GM19438 (cell line): ENCODE measurements at regions not wholly inside any gene's neighbourhood (a gene's known extent, or its start where the extent isn't known, plus 50 kb on each side); places are given as distances from the start of the nearest gene placed in this dataset.

ENCODE experiments used
- ATAC-seq: cut with Tn5 transposase; IDR thresholded peaks from one replicate; pipeline ENCODE4 v1.9.1; 2021; ENCODE audit warnings: low read depth; ENCODE audit not compliant: unreplicated experiment

- no peak for ATAC-seq
Measured at GRCh38 chr4:147398556-147398955, 82.3 kb upstream of the EDNRA start.

- ATAC-seq: no peak
Measured at GRCh38 chr4:147400721-147401120, 80.2 kb upstream of the EDNRA start.

DNA sequence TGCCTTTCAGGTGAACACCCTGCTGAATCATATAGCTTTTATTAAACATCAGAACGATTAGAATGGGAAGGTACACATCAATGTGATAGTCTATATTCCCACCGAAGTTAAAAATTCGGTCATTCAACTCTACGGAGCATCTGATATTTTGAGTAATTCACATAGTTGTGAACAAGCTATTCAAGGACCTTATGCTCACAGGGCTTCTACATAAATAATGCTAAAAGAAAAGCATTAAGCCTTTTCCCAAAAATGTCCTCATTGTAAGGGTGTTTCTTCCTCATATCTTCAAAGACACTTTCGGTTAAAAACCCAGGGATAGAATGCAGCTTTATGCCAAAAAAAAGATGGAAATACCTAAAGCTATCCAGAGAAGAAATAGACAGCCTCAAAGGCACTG, 79.7 kb upstream of the EDNRA start:
- no peak for ATAC-seq

- ATAC-seq: no peak
Measured at GRCh38 chr4:147407261-147408045, 73.4 kb upstream of the EDNRA start.

- ATAC-seq: no peak
Measured at GRCh38 chr4:147408189-147408588, 72.7 kb upstream of the EDNRA start.

GRCh38 chr4:147409350-147409749, 71.5 kb upstream of the EDNRA start:
- ATAC-seq: no peak

- no peak for ATAC-seq
Measured at GRCh38 chr4:147418226-147418625, 62.7 kb upstream of the EDNRA start.

DNA sequence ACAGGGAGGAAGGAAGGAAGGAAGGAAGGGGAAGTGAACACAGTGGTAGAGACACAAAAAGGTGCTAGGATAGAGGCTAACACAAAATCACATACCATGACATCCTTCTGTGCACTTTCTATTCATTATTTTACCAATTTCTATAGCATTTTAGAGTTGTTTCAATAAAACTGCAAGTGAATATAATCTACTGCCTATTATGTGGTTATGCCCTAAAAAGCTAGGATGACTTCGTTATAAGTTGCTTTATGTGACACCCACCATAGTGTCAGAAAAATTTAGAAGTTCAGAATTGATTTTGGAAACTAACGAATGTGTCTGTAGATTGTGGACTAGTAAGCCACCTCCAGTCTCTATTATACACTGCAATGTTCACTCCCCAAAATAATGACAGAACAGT, 59.4 kb upstream of the EDNRA start:
- no peak for ATAC-seq

DNA sequence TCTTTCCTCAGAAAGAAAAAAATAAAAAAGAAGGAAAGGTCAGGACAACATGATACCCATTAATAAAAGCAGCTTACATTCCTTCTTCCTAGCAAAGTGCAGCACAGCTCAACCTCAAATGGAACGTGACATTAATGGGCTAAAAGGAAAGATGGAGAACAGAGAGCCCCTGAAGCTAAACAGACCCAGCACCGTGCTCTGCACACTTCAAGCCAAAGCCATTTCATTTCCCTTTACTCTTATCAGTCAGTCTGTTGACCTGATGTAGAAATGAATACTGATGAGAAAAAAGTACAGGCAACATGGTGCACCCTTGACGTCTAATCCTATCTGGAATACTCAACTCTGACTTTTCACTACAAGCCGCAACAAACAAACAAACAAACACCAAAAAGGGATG, 57.7 kb upstream of the EDNRA start:
- ATAC-seq: no peak

DNA sequence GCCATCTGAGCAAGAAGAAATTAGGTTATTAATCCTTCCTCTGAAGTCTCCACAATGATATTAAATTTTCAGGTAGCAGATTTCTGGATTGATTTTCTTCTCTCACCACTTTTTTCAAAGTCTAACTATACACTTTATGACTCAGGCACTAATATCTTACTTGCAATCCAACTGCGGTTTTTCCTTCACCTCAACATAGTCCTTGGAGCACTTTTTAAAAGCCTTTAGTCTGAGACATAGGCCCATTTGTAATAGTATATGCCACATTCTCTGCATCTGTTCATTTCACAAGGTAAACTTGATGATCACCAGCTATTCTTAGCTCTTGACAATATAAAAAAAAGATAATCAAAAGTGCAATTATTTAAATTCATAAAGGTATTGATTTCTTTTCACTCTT, 55.9 kb upstream of the EDNRA start:
- ATAC-seq: no peak

DNA sequence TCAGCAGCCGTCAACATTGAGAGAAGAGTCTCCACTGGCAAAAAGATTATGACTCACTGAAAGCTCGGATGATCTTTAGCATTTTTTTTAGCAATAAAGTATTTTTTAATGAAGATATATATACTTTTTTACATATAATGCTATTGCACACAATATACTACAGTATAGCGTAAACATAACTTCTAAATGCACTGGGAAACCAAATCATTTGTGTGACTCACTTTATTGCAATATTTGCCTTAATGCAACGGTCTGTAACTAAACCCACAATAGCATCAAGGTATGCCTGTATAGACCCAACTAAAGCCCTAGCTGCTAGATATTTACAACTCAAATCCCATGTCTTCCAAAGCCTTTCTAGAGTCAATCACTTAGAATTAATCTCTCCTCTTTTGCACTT, 52.3 kb upstream of the EDNRA start:
- ATAC-seq: no peak

DNA sequence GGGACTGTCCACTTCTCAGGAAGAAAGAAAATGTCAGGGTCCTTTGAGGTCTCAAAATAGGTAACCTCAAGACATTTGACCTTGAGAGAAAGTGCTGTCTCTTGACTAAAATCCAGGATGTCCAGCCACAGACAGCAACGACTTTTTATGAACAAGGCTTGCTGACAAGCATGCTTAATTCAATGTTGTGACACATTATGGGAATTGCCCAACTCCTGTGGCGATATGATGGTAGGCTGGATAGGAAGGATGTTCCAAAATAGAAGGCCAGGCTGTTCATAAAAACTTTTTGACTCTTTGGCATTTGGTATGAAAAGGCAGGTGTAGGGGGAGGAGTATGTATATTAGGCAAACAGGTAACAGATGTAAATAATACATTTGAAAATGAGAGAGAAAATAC, 50.8 kb upstream of the EDNRA start:
- no peak for ATAC-seq
